Stimulated activated naive CD8-positive, alpha-beta T cell treated with anti-CD3 and anti-CD28 coated beads, Interleukin-15, Interleukin-2, amounts not matched to agents 100 ng/mL and 50 ng/mL, for 24 hours (primary cell): ENCODE measurements at regions not wholly inside any gene's neighbourhood (a gene's known extent, or its start where the extent isn't known, plus 50 kb on each side); places are given as distances from the start of the nearest gene placed in this dataset.
"Not testable (repeated sequence)": the region's sequence is repeated elsewhere in the genome, so short reads cannot be mapped to it uniquely, and the experiment has no call there.

Experiments used
- H3K27ac Mint-ChIP-seq: one replicate; pipeline ENCODE4 v1.8.0; 2021; ENCODE audit warnings: mild to moderate bottlenecking, mixed read lengths
- H3K27me3 Mint-ChIP-seq: one replicate; pipeline ENCODE4 v1.8.0; 2021; ENCODE audit warnings: mixed read lengths
- H3K36me3 Mint-ChIP-seq: one replicate; pipeline ENCODE4 v1.8.0; 2021; ENCODE audit warnings: low read depth, mixed read lengths
- H3K4me1 Mint-ChIP-seq: one replicate; pipeline ENCODE4 v1.8.0; 2021; ENCODE audit warnings: low read depth, mixed read lengths
- H3K4me3 Mint-ChIP-seq: one replicate; pipeline ENCODE4 v1.8.0; 2021; ENCODE audit warnings: mild to moderate bottlenecking, mixed read lengths
- H3K9me3 Mint-ChIP-seq: one replicate; pipeline ENCODE4 v1.8.0; 2021; ENCODE audit warnings: mixed read lengths

- no peak overlapping the region for H3K4me3 Mint-ChIP-seq
- H3K4me1 Mint-ChIP-seq: no peaks in the 10 kb centered on the region
- peaks cover 7% of the 10 kb centered on the region for H3K9me3 Mint-ChIP-seq
- H3K27ac Mint-ChIP-seq: no peak overlapping the region
- H3K27me3 Mint-ChIP-seq: no peaks in the 10 kb centered on the region
- H3K36me3 Mint-ChIP-seq: no peaks in the 10 kb centered on the region
These were observed 547.7 kb downstream of the KCNT2 start for GRCh38 chr1:196060539-196060938.

DNA sequence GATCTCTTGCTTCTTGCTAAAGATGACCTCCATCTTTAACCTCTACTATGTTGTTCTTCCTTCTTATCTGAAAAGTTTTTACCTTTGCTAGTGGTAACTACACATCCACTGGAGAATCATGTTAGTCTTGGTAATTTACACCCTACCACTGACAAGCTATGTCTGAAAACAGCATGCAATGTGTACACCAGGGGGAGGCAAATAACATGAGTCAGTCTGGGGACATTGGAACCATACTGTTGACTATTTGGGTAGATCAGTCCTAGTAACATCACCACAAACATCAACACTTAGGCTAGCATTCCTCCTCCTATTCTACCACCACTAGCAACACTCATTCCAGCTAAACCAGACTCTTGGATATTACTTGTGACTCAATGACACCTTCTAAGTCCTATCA is 549.0 kb downstream of the KCNT2 start:
- H3K4me3 Mint-ChIP-seq: no peak overlapping the region
- no peaks in the 10 kb centered on the region for H3K36me3 Mint-ChIP-seq
- H3K9me3 Mint-ChIP-seq: peaks cover 5% of the 10 kb centered on the region
- H3K27ac Mint-ChIP-seq: no peak overlapping the region
- no peaks in the 10 kb centered on the region for H3K4me1 Mint-ChIP-seq
- H3K27me3 Mint-ChIP-seq: no peaks in the 10 kb centered on the region

- no peaks in the 10 kb centered on the region for H3K27me3 Mint-ChIP-seq
- no peaks in the 10 kb centered on the region for H3K36me3 Mint-ChIP-seq
- no peak overlapping the region for H3K4me3 Mint-ChIP-seq
- no peaks in the 10 kb centered on the region for H3K4me1 Mint-ChIP-seq
- no peak overlapping the region for H3K27ac Mint-ChIP-seq
- H3K9me3 Mint-ChIP-seq: peaks cover 3% of the 10 kb centered on the region
These were observed 551.3 kb downstream of the KCNT2 start for GRCh38 chr1:196056966-196057365.

DNA sequence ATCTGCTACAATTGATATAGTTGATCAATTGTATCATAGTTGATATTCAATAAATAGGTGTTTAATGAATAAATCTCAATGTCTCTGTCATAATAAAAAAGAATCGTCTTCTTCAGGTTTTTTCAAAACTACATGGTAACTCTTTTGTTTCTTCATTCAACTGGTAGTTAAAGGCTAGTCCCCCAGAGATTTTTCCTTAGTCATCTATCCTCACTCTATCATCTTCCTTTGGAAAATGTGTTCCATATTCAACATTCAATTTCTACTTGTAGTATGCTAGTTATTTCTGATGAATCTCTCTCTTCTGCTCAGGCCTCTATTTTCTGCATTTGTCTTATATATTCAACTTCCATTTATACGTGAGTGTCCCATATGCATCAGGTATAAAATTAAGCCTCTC is 558.8 kb downstream of the KCNT2 start:
- peaks cover 5% of the 10 kb centered on the region for H3K9me3 Mint-ChIP-seq
- H3K27me3 Mint-ChIP-seq: no peaks in the 10 kb centered on the region
- no peak overlapping the region for H3K4me3 Mint-ChIP-seq
- H3K4me1 Mint-ChIP-seq: no peaks in the 10 kb centered on the region
- H3K27ac Mint-ChIP-seq: no peak overlapping the region
- no peaks in the 10 kb centered on the region for H3K36me3 Mint-ChIP-seq

DNA sequence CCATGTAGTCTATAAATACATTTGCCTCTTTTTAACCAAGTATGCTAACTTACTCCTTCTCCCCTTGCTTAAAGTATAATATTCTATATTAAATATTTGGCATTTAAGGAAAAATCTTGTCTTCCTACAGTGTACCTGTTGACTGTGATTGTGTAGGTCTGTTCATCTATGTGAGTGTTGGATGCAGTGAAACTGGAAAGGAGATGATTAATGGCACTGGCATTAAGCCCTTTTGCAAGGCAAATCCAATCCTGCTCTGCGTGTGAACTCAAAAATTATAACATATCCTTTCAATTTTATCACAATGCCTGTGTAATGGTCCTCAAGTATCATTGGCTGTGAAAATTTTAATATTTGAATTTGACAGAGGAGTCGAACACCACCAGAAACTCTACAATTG is 565.0 kb downstream of the KCNT2 start:
- Mint-ChIP-seq H3K4me3 (no peak overlapping the region), H3K27me3 (no peaks in the 10 kb centered on the region), H3K9me3 (peaks cover 18% of the 10 kb centered on the region), H3K4me1 (no peaks in the 10 kb centered on the region), H3K27ac (no peak overlapping the region), H3K36me3 (no peaks in the 10 kb centered on the region)

DNA sequence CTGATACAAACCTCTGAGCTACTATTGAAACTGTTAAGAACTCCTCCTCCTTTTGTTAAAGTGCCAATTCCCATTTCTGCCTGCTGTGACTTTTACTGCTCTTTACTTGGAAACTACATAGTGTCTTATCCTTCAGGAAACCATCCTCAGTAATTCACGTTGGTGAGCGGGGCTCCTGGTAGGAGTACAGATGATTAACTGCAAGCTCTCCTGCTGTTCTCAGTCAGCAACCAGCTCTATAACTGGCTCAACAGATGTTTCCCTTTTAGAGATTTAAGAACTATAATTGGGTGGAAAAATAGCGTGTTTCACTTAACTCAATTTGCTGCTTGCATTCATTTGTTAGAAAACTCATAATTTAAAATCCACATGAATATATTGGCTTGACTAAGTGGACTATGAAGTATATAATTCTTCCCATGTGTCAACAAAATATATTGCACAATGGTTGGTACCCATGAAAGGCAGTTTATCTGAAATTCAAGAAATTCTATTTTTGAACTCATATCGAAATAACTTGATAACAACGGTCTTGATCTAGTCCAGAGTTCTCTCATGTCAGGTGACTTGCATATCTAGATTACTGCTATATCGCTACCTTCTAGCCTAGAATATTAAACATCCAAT is 574.0 kb downstream of the KCNT2 start:
- no peaks in the 10 kb centered on the region for H3K4me1 Mint-ChIP-seq
- peaks cover 7% of the 10 kb centered on the region for H3K9me3 Mint-ChIP-seq
- H3K27me3 Mint-ChIP-seq: no peaks in the 10 kb centered on the region
- no peak overlapping the region for H3K4me3 Mint-ChIP-seq
- H3K36me3 Mint-ChIP-seq: no peaks in the 10 kb centered on the region
- H3K27ac Mint-ChIP-seq: no peak overlapping the region

GRCh38 chr1:196031387-196031786 is 576.9 kb downstream of the KCNT2 start:
- not testable (repeated sequence) for H3K9me3 Mint-ChIP-seq, H3K27me3 Mint-ChIP-seq, H3K4me1 Mint-ChIP-seq, H3K27ac Mint-ChIP-seq, H3K36me3 Mint-ChIP-seq, H3K4me3 Mint-ChIP-seq

DNA sequence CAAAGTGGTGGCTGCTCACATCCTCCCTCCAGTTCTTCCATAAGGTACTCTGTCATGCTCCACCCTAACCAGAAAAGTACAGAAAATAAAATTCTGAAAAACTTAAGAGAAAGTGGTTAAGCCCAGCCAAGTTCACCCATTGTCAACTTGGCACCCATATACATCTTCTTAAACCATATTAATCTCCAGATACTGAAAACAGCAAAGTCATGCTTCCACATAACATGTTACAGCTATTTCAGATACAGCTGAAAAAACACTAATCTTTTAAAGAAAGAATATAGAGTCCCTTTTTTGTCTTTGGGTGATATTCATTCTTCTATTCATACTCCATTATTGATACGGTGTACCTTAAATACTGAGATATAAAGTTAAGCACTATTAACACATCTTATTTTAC is 577.8 kb downstream of the KCNT2 start:
- no peaks in the 10 kb centered on the region for H3K4me1 Mint-ChIP-seq
- H3K36me3 Mint-ChIP-seq: no peaks in the 10 kb centered on the region
- H3K27me3 Mint-ChIP-seq: no peaks in the 10 kb centered on the region
- no peak overlapping the region for H3K4me3 Mint-ChIP-seq
- H3K9me3 Mint-ChIP-seq: no peaks in the 10 kb centered on the region
- H3K27ac Mint-ChIP-seq: no peak overlapping the region

DNA sequence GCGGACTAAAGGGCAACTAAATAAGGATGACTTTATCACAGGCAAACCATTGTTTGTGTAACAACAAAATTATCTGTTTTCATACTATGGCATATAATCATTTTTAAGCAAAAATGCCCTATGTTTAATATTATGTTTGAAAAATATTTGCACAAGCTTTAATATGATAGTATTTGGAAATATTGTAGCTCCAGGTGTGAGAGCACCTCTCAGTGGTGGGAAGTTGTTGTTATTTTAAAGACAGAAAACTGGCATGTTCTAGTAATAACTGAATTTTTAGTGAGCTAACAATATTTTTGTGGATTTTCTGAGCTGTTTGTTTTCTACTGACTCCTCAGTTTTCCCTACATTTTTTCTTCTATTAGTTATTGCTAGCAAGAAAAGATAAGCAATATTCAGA is 578.8 kb downstream of the KCNT2 start:
- no peak overlapping the region for H3K4me3 Mint-ChIP-seq
- H3K36me3 Mint-ChIP-seq: no peaks in the 10 kb centered on the region
- no peak overlapping the region for H3K27ac Mint-ChIP-seq
- H3K4me1 Mint-ChIP-seq: no peaks in the 10 kb centered on the region
- H3K27me3 Mint-ChIP-seq: no peaks in the 10 kb centered on the region
- H3K9me3 Mint-ChIP-seq: no peaks in the 10 kb centered on the region

DNA sequence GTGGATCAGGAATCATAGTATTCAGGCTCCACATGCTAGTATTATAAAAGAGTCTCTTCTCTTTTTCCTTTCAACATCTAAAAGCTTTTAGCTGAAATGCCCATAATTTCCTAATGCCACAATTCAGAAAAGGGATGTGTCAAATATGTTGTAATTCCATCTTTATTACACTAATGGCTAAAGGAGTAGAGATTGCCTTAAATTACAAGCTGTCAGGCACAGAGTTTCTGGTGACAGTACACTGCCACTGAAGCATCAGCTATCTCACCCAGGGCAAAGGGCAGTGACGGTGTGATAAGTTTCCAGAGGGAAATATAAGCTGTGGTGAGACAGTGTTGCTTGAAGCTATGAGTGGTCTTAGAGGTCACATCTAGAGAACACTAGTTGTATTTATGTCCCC is 581.1 kb downstream of the KCNT2 start:
- Mint-ChIP-seq H3K27ac (no peak overlapping the region), H3K27me3 (no peaks in the 10 kb centered on the region), H3K36me3 (no peaks in the 10 kb centered on the region), H3K9me3 (no peaks in the 10 kb centered on the region), H3K4me3 (no peak overlapping the region), H3K4me1 (no peaks in the 10 kb centered on the region)

- H3K36me3 Mint-ChIP-seq, H3K4me3 Mint-ChIP-seq, H3K27ac Mint-ChIP-seq, H3K9me3 Mint-ChIP-seq, H3K4me1 Mint-ChIP-seq, H3K27me3 Mint-ChIP-seq: not testable (repeated sequence)
These were observed 587.1 kb downstream of the KCNT2 start for GRCh38 chr1:196021174-196021573.

- no peak overlapping the region for H3K27ac Mint-ChIP-seq
- H3K4me3 Mint-ChIP-seq: no peak overlapping the region
These were observed 598.9 kb downstream of the KCNT2 start for GRCh38 chr1:196009362-196009761.

DNA sequence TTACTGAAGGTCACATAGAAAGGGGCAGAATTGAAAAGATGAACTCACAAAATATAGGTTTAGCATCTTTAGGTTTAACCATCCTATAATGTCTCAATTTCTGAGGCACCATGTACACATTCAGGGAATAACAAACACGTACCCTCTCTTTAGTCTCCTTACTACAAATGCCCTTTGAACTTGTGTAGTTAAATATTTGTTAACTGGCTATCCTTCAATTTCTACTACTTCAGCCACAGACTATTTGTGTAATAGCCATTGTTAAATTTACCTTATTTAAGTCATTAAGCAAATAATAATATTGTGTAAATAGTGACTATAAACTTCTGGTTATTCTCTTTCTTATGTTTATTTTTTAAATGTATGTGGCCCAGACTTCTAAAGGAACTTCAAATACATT is 600.5 kb downstream of the KCNT2 start:
- Mint-ChIP-seq H3K27me3 (no peaks in the 10 kb centered on the region), H3K4me1 (no peaks in the 10 kb centered on the region), H3K36me3 (no peaks in the 10 kb centered on the region), H3K9me3 (no peaks in the 10 kb centered on the region), H3K27ac (no peak overlapping the region), H3K4me3 (no peak overlapping the region)

More at GRCh38 chr1:196009362-196009761, 598.9 kb downstream of the KCNT2 start:
- Mint-ChIP-seq H3K9me3 (no peaks in the 10 kb centered on the region), H3K4me1 (no peaks in the 10 kb centered on the region), H3K36me3 (no peaks in the 10 kb centered on the region), H3K27me3 (no peaks in the 10 kb centered on the region)

DNA sequence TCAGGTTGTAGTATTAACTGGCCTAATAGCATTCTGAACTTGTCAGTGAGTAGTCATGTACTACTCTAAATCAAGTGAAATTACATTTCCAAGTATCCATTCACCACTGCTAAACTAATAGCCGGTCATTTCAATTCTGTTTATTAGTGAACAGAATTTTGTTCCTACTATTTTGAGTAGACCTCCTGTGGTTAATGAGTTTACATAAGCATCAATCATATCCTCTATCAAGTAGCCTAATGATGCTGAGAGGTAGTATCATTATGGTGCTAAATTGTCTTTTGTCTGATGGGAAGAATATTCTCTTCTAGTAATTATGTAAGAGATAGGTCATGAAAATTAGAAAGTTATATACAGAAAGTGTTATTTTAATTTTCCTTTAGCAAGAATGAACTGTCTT is 602.8 kb downstream of the KCNT2 start:
- Mint-ChIP-seq H3K4me1 (no peaks in the 10 kb centered on the region), H3K27me3 (no peaks in the 10 kb centered on the region), H3K9me3 (no peaks in the 10 kb centered on the region), H3K36me3 (no peaks in the 10 kb centered on the region), H3K4me3 (no peak overlapping the region), H3K27ac (no peak overlapping the region)

DNA sequence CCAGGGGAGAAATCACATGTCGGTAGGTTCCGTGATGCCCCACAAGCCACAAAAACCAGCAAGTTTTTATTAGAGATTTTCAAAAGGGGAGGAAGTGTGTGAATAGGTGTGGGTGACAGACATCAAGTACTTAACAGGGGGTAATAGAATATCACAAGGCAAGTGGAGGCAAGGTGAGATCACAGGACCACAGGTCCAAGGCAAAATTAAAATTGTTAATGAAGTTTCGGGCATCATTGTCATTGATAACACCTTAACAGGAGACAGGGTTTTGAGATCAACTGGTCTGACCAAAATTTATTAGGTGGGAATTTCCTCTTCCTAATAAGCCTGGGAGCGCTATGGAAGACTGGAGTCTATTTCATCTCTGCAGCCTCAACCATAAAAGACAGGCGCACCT is 603.9 kb downstream of the KCNT2 start:
- not testable (repeated sequence) for H3K4me3 Mint-ChIP-seq, H3K9me3 Mint-ChIP-seq, H3K4me1 Mint-ChIP-seq, H3K36me3 Mint-ChIP-seq, H3K27me3 Mint-ChIP-seq, H3K27ac Mint-ChIP-seq

DNA sequence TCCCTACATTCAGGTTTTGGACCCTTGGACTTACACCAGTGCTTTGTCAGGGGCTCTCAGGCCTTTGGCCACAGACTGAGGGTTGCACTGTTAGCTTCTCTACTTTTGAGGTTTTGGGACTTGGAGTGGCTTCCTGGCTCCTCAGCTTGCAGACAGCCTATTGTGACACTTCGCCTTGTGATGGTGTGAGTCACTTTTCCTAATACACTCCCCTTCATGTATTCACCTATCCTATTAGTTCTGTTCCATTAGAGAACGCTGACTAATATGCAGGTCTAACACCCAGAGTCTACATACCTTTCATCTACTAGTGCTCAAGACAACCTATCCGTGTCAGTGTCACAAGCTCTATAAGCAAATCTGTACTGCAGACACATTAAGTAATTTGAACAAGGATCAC is 605.3 kb downstream of the KCNT2 start:
- no peak overlapping the region for H3K4me3 Mint-ChIP-seq
- no peaks in the 10 kb centered on the region for H3K9me3 Mint-ChIP-seq
- no peaks in the 10 kb centered on the region for H3K27me3 Mint-ChIP-seq
- H3K27ac Mint-ChIP-seq: no peak overlapping the region
- H3K4me1 Mint-ChIP-seq: no peaks in the 10 kb centered on the region
- H3K36me3 Mint-ChIP-seq: no peaks in the 10 kb centered on the region
